Progenitor cell of endocrine pancreas (in vitro differentiated cells): ENCODE measurements at regions not wholly inside any gene's neighbourhood (a gene's known extent, or its start where the extent isn't known, plus 50 kb on each side); places are given as distances from the start of the nearest gene placed in this dataset.

Experiments used
- DNase-seq: peaks from one replicate; pipeline ENCODE4 v3.0.0; 2021; ENCODE audit warnings: low spot score; ENCODE audit not compliant: unreplicated experiment
- H3K27ac Mint-ChIP-seq: 2 replicates; pipeline ENCODE4 v1.8.0; 2021; ENCODE audit warnings: mild to moderate bottlenecking, moderate library complexity, mixed read lengths
- H3K27me3 Mint-ChIP-seq: 2 replicates; pipeline ENCODE4 v1.8.0; 2021; ENCODE audit warnings: mixed read lengths
- H3K36me3 Mint-ChIP-seq: 2 replicates; pipeline ENCODE4 v1.8.0; 2022; ENCODE audit warnings: mixed read lengths; ENCODE audit not compliant: insufficient read depth
- H3K4me1 Mint-ChIP-seq: 2 replicates; pipeline ENCODE4 v1.8.0; 2021; ENCODE audit warnings: low read depth, mixed read lengths
- H3K4me3 Mint-ChIP-seq: 2 replicates; pipeline ENCODE4 v1.8.0; 2021; ENCODE audit warnings: low read depth, mild to moderate bottlenecking, moderate library complexity, mixed read lengths
- H3K9me3 Mint-ChIP-seq: 2 replicates; pipeline ENCODE4 v1.8.0; 2021; ENCODE audit warnings: low read depth, mixed read lengths
- CTCF ChIP-seq: fragments of 200-600 bp; sonication (generic); IDR thresholded peaks from one replicate; pipeline ENCODE4 v1.5.0; 2021; ENCODE audit warnings: antibody characterized with exemption, mild to moderate bottlenecking; ENCODE audit not compliant: unreplicated experiment

GRCh38 chr7:91556239-91556638 lies 292.0 kb downstream of the FZD1 start:
- peaks cover 6% of the 10 kb centered on the region for H3K27me3 Mint-ChIP-seq
- peaks cover 20% of the 10 kb centered on the region for H3K4me1 Mint-ChIP-seq
- no peaks in the 10 kb centered on the region for H3K36me3 Mint-ChIP-seq
- H3K9me3 Mint-ChIP-seq: no peaks in the 10 kb centered on the region
- no peak for DNase-seq
- no peak overlapping the region for H3K27ac Mint-ChIP-seq
- TF ChIP-seq CTCF: no peak
- no peak overlapping the region for H3K4me3 Mint-ChIP-seq

GRCh38 chr7:91556956-91557650 lies 292.9 kb downstream of the FZD1 start:
- H3K27ac Mint-ChIP-seq: no peak overlapping the region
- peaks cover 16% of the 10 kb centered on the region for H3K4me1 Mint-ChIP-seq

GRCh38 chr7:91557789-91558404 lies 293.7 kb downstream of the FZD1 start:
- Mint-ChIP-seq H3K27ac (peak overlapping the region; percentile 2), H3K9me3 (no peaks in the 10 kb centered on the region), H3K4me3 (no peak overlapping the region), H3K4me1 (peaks cover 19% of the 10 kb centered on the region), H3K27me3 (peaks cover 6% of the 10 kb centered on the region), H3K36me3 (no peaks in the 10 kb centered on the region)
- TF ChIP-seq CTCF: no peak
- DNase-seq: no peak

More at GRCh38 chr7:91556956-91557650, 292.9 kb downstream of the FZD1 start:
- no peak for TF ChIP-seq CTCF
- DNase-seq: no peak
- Mint-ChIP-seq H3K4me3 (no peak overlapping the region), H3K27me3 (peaks cover 6% of the 10 kb centered on the region), H3K9me3 (no peaks in the 10 kb centered on the region), H3K36me3 (no peaks in the 10 kb centered on the region)

- Mint-ChIP-seq H3K27me3 (peaks cover 6% of the 10 kb centered on the region), H3K27ac (no peak overlapping the region), H3K36me3 (no peaks in the 10 kb centered on the region), H3K9me3 (no peaks in the 10 kb centered on the region), H3K4me1 (peaks cover 16% of the 10 kb centered on the region), H3K4me3 (no peak overlapping the region)
- no peak for DNase-seq
- no peak for TF ChIP-seq CTCF
Measured at GRCh38 chr7:91559947-91560346, 295.7 kb downstream of the FZD1 start.

- peaks cover 35% of the 10 kb centered on the region for H3K4me1 Mint-ChIP-seq
- no peak for TF ChIP-seq CTCF
- no peak overlapping the region for H3K27ac Mint-ChIP-seq
- H3K4me3 Mint-ChIP-seq: no peak overlapping the region
- no peaks in the 10 kb centered on the region for H3K36me3 Mint-ChIP-seq
- no peak for DNase-seq
- no peaks in the 10 kb centered on the region for H3K9me3 Mint-ChIP-seq
- peaks cover 6% of the 10 kb centered on the region for H3K27me3 Mint-ChIP-seq
Measured at GRCh38 chr7:91564101-91564500, 299.9 kb downstream of the FZD1 start.
